BJ (cell line): ENCODE measurements at regions not wholly inside any gene's neighbourhood (a gene's known extent, or its start where the extent isn't known, plus 50 kb on each side); places are given as distances from the start of the nearest gene placed in this dataset.

Source experiments
- CTCF ChIA-PET: fragments of 350-600 bp; formaldehyde crosslinking; extraction: SDS; loops from one replicate; lab custom pipeline; 2021; ENCODE audit warnings: antibody characterized with exemption, inconsistent platforms; lab: Yijun Ruan, JAX
- POLR2A ChIA-PET: fragments of 300-600 bp; sonication (Branson Sonifier 250); formaldehyde crosslinking; extraction: SDS; loops from one replicate; lab custom pipeline; 2021; ENCODE audit warnings: antibody characterized with exemption; lab: Charles Lee
- DNase-seq: peaks from one replicate; pipeline ENCODE4 v3.0.0-alpha.2; 2011; ENCODE audit warnings: low read depth
- H3K27me3 ChIP-seq: 2 replicates; pipeline ENCODE4 v1.6.0; 2011; ENCODE audit warnings: low read length; ENCODE audit not compliant: control insufficient read depth, insufficient read depth
- H3K36me3 ChIP-seq: 2 replicates; pipeline ENCODE4 v1.5.1; 2011; ENCODE audit warnings: low read length; ENCODE audit not compliant: control insufficient read depth, insufficient read depth
- H3K4me3 ChIP-seq: 2 replicates; pipeline ENCODE4 v1.5.1; 2011; ENCODE audit warnings: low read depth, mild to moderate bottlenecking, control low read depth, low read length
- CTCF ChIP-seq: IDR thresholded peaks from 2 replicates; pipeline ENCODE4 v1.5.1; 2011; ENCODE audit warnings: low read depth, mild to moderate bottlenecking, control low read depth, inconsistent platforms, low read length, moderate library complexity; ENCODE audit not compliant: insufficient read depth

- peaks cover 3% of the 10 kb centered on the region; the same call in 1 of the 2 replicates for H3K27me3 ChIP-seq
- ChIA-PET POLR2A (no interaction called here), CTCF (interaction anchor here (1.2 kb wide), 1 partner anchor 76 kb away, joined by 3 read pairs; no protein-coding TSS in a partner anchor)
- DNase-seq, result no peak
- no peak for TF ChIP-seq CTCF
- H3K36me3 ChIP-seq, result no peaks in the 10 kb centered on the region
- no peak overlapping the region for H3K4me3 ChIP-seq
These were observed 127.4 kb downstream of the ZNF365 start for GRCh38 chr10:62501547-62501946.

GRCh38 chr10:62502995-62503613 lies 128.9 kb downstream of the ZNF365 start:
- POLR2A ChIA-PET, result interaction anchor here (0.6 kb wide), 1 partner anchor 42 kb away, joined by 3 read pairs; no protein-coding TSS in a partner anchor
- CTCF ChIA-PET, result interaction anchor here (0.7 to 1.5 kb wide), 4 partner anchors 10 to 52 kb away, joined by 3 to 5 read pairs (median 4); no protein-coding TSS in a partner anchor
- H3K4me3 ChIP-seq, result no peak overlapping the region
- DNase-seq, result no peak
- TF ChIP-seq CTCF, result no peak
- H3K36me3 ChIP-seq, result no peaks in the 10 kb centered on the region
- H3K27me3 ChIP-seq, result peaks cover 2% of the 10 kb centered on the region; the same call in 1 of the 2 replicates

GRCh38 chr10:62503872-62504271 lies 129.7 kb downstream of the ZNF365 start:
- no peak overlapping the region for H3K4me3 ChIP-seq
- CTCF ChIA-PET, result interaction anchor here (0.6 to 1.5 kb wide), 4 partner anchors 10 to 328 kb away, joined by 3 to 5 read pairs (median 3); no protein-coding TSS in a partner anchor
- DNase-seq, result no peak

GRCh38 chr10:62506371-62506770 lies 132.2 kb downstream of the ZNF365 start:
- Histone ChIP-seq H3K27me3 (no peaks in the 10 kb centered on the region), H3K4me3 (no peak overlapping the region), H3K36me3 (no peaks in the 10 kb centered on the region)
- CTCF ChIA-PET, result interaction anchor here (0.8 to 1.2 kb wide), 2 partner anchors 38 to 577 kb away, joined by 3 read pairs; no protein-coding TSS in a partner anchor
- POLR2A ChIA-PET, result no interaction called here
- no peak for TF ChIP-seq CTCF
- no peak for DNase-seq

More at GRCh38 chr10:62503872-62504271, 129.7 kb downstream of the ZNF365 start:
- Histone ChIP-seq H3K36me3 (no peaks in the 10 kb centered on the region), H3K27me3 (peaks cover 2% of the 10 kb centered on the region; the same call in 1 of the 2 replicates)
- no peak for TF ChIP-seq CTCF
- POLR2A ChIA-PET, result no interaction called here

GRCh38 chr10:62511238-62511637 lies 137.1 kb downstream of the ZNF365 start:
- no peaks in the 10 kb centered on the region for H3K27me3 ChIP-seq
- ChIA-PET POLR2A (no interaction called here), CTCF (no interaction called here)
- H3K4me3 ChIP-seq, result no peak overlapping the region
- DNase-seq, result no peak
- TF ChIP-seq CTCF, result no peak
- H3K36me3 ChIP-seq, result no peaks in the 10 kb centered on the region
